Ishikawa (cell line): ENCODE measurements at regions not wholly inside any gene's neighbourhood (a gene's known extent, or its start where the extent isn't known, plus 50 kb on each side); places are given as distances from the start of the nearest gene placed in this dataset.

Experiments used
- CEBPB ChIP-seq: IDR thresholded peaks from 2 replicates; pipeline ENCODE4 v1.6.1; 2012
- CREB1 ChIP-seq: IDR thresholded peaks from 2 replicates; pipeline ENCODE4 v1.6.1; 2012; ENCODE audit warnings: low read depth
- EGR1 ChIP-seq: IDR thresholded peaks from 2 replicates; pipeline ENCODE4 v1.6.1; 2012
- EP300 ChIP-seq: IDR thresholded peaks from 2 replicates; pipeline ENCODE4 v1.6.1; 2012; ENCODE audit warnings: borderline replicate concordance
- FOXM1 ChIP-seq: IDR thresholded peaks from 2 replicates; pipeline ENCODE4 v1.6.1; 2012; ENCODE audit warnings: low read depth, borderline replicate concordance
- NFIC ChIP-seq: IDR thresholded peaks from 2 replicates; pipeline ENCODE4 v1.6.1; 2012
- RAD21 ChIP-seq: IDR thresholded peaks from 2 replicates; pipeline ENCODE4 v1.6.1; 2012; ENCODE audit warnings: low read depth
- TAF1 ChIP-seq: IDR thresholded peaks from 2 replicates; pipeline ENCODE4 v1.6.1; 2012; ENCODE audit warnings: low read depth, mild to moderate bottlenecking
- TCF12 ChIP-seq: IDR thresholded peaks from 2 replicates; pipeline ENCODE4 v1.6.1; 2012; ENCODE audit warnings: low read depth
- TEAD4 ChIP-seq: IDR thresholded peaks from 2 replicates; pipeline ENCODE4 v1.6.1; 2012
- USF1 ChIP-seq: IDR thresholded peaks from 2 replicates; pipeline ENCODE4 v1.6.1; 2012
- YY1 ChIP-seq: IDR thresholded peaks from 2 replicates; pipeline ENCODE4 v1.6.1; 2012; ENCODE audit warnings: low read depth
- ZBTB7A ChIP-seq: IDR thresholded peaks from 2 replicates; pipeline ENCODE4 v1.6.1; 2012; ENCODE audit warnings: low read depth
- TF ChIP-seq, protein P1 (sequence below): IDR thresholded peaks from 2 replicates; pipeline ENCODE4 v1.6.1; 2012
- TF ChIP-seq, protein P2 (sequence below): IDR thresholded peaks from 2 replicates; pipeline ENCODE4 v1.6.1; 2012; ENCODE audit warnings: low read depth, mild to moderate bottlenecking

DNA sequence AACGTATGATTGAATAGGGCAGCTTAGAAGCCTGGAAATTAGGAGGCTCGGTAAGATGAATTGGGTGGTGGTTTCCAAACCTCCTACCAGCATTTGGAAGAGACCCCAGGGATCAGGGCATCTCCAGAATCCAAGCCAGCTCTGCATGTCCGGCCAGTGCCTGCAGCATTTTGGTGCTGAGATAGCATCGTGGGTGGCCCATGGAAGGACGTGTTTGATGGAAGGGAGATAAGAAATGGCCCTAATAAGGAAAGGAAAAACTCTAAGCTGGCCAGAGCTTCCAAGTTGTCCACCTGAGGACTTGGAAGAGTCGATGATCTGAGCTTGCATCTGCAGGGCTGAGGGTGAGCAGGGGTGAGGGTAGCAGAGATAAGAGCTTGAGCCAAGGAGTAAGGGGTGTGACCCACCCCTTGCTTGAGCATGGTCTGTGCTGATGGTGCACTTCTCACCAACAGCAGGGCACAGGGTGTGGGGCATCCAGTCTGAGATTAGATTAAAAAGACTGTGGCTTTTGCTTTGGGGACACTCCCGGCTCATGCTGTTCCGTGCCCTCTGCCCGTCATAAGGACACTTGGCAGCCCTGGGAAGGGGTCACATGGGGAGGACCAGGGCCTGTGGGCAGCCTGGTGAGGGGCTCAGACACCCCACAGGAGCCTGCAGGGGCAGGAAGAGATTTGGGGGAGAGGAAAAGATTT lies 213.2 kb downstream of the ERMARD start:
- TF ChIP-seq EGR1 (no peak), CREB1 (no peak), NFIC (no peak), CEBPB (no peak), TCF12 (no peak), ZBTB7A (no peak), USF1 (no peak), YY1 (no peak), RAD21 (no peak), TAF1 (no peak), TEAD4 (no peak), EP300 (no peak), FOXM1 (no peak)
- TF ChIP-seq, protein P1, sequence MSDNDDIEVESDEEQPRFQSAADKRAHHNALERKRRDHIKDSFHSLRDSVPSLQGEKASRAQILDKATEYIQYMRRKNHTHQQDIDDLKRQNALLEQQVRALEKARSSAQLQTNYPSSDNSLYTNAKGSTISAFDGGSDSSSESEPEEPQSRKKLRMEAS, result no peak
- TF ChIP-seq, protein P2, sequence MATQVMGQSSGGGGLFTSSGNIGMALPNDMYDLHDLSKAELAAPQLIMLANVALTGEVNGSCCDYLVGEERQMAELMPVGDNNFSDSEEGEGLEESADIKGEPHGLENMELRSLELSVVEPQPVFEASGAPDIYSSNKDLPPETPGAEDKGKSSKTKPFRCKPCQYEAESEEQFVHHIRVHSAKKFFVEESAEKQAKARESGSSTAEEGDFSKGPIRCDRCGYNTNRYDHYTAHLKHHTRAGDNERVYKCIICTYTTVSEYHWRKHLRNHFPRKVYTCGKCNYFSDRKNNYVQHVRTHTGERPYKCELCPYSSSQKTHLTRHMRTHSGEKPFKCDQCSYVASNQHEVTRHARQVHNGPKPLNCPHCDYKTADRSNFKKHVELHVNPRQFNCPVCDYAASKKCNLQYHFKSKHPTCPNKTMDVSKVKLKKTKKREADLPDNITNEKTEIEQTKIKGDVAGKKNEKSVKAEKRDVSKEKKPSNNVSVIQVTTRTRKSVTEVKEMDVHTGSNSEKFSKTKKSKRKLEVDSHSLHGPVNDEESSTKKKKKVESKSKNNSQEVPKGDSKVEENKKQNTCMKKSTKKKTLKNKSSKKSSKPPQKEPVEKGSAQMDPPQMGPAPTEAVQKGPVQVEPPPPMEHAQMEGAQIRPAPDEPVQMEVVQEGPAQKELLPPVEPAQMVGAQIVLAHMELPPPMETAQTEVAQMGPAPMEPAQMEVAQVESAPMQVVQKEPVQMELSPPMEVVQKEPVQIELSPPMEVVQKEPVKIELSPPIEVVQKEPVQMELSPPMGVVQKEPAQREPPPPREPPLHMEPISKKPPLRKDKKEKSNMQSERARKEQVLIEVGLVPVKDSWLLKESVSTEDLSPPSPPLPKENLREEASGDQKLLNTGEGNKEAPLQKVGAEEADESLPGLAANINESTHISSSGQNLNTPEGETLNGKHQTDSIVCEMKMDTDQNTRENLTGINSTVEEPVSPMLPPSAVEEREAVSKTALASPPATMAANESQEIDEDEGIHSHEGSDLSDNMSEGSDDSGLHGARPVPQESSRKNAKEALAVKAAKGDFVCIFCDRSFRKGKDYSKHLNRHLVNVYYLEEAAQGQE, result no peak

DNA sequence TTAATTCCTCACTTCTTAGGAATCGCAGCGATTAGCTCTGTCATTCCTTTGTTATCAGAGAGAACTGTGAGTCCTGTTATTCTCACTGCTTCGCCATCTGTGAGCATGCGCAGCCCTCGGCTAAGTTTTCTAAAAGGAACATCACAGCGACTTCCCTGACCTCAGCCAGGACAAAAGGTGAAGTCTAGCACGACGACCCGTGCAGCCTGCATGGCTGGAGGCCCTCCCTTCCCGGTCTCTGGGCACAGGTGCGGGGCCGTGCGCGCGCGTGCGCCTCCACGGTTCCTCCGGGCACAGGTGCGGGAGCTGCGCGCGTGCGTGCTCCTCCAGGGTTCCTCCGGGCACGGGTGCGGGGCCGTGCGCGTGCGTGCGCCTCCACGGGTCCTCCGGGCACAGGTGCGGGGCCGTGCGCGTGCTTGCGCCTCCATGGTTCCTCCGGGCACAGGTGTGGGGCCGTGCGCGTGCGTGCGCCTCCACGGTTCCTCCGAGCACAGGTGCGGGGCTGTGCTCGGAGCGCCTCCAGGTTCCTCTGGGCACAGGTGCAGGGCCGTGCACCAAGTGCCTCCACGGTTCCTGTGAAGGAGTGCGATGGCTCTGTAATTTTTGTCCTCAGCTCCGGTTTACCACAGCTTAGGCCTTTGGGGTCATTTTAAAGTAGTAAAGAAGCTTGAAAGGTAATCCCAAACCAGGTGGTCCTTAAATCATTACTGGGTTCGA lies 212.3 kb downstream of the ERMARD start:
- no peak for TF ChIP-seq NFIC
- TF ChIP-seq FOXM1, result no peak
- no peak for TF ChIP-seq YY1
- TF ChIP-seq ZBTB7A, result no peak
- TF ChIP-seq, protein P1, result no peak
- TF ChIP-seq TAF1, result no peak
- TF ChIP-seq, protein P2, result no peak
- TF ChIP-seq USF1, result no peak

DNA sequence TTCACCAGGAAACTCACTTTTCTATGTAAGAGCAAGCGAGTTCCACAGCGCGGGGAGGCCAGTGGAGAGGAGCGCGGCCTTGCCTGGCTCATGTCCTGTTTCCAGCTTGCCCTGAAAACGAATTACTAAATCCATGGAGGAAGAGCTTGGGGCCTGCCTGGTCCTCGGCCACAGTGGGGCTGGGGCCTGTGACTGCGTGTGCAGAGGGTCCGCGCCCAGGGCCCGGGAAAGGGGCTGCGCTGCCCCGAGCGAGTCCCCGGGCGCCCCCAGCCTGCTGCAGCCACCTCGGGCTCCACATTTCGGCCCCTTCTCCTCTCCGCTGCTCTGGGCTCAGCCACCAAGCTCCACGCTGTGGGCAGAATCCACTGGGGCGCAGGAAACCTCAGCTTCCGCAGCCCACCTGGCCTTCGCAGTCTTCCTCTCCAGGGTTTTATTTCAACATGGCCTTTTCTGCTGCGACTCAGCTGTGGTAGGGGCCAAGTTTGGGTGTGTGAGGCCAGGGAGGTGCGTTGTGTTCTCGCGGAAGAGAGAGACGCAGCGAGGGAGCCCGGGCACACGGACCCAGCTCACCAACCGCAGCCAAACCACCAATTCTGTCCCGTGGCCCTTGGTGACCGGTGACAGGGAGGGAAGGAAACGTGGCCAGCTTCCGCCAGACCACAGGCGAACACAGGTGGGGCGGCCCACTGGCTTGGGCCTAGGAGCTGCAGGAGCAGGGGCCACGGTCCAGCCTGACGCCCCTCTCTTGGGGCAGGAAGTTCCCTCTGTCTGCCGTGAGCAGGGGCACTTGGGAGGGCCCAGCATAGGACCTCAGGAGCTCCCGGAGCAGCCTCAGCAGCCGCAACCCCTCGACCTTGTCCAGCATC lies 211.4 kb downstream of the ERMARD start:
- no peak for TF ChIP-seq ZBTB7A
- no peak for TF ChIP-seq TCF12
- TF ChIP-seq, protein P2, result no peak
- TF ChIP-seq, protein P1, result no peak
- TF ChIP-seq TAF1, result no peak
